GM19240 (cell line): ENCODE measurements at regions not wholly inside any gene's neighbourhood (a gene's known extent, or its start where the extent isn't known, plus 50 kb on each side); places are given as distances from the start of the nearest gene placed in this dataset.

ENCODE experiments used
- DNase-seq: peaks from one replicate; pipeline ENCODE4 v3.0.0; 2011; ENCODE audit warnings: low spot score; ENCODE audit not compliant: insufficient read length

DNA sequence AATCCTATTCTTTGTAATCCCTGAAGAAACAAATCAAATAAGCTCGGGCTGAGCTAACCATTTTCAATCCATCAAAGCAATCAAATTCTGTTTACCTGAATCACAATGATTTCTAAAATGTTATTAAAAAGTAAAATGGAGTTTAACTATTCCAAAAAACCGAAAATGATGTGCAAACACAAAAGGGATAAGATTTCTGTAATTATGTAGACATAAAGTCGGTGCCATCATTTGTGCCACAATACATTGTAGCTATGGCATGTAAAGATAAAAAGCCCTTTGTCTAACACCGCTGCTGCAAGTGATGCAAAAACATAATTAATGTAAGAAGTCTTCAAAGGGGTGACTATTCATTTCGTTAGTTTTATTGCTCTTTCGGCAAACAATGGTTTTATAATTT, 125.1 kb upstream of the FAM204A start:
- no peak for DNase-seq

DNA sequence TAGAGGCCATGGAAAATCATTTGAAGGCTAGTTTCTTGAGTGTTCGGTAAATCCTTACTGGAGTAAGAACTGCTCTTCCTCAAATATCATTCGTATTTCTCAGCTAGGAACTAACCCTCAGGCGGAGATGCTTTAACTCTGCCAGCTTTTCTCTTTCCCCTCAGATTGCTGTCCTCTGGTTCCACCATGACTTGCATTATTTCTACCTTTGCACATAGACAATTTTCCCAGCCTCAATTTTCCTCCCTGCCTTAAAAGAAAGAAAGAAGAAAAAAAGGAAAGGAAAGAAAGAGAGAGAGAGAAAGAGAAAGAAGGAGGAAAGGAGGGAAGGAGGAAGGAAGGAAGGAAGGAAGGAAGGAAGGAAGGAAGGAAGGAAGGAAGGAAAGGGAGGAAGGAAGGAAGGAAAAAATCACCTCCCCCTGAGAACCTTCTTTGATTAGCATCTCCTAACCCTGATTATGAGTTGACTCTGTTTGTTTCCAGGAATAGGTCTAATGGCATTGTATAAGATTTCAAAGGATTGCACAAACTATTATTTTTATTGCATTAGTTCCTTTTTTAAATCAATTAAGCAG, 123.3 kb upstream of the FAM204A start:
- no peak for DNase-seq

DNA sequence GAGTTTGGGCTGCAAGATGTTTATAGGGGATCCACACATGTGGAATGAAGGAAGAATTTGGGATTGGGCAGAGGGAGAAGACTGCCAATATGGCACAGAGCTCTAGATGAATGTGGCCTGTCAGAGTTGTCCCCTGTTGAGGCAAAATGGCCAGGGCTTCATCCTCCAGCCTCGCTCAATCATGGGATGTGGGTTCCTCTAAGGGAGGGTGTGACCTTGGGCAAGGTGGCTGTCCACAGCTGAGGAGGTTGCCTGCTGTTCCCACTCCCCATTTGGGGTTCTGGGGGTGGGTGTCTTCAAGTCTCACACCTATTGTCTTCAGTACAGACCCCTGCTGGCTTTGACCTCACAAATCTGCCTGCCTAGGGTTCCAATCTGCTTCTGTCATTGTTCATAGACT, 121.6 kb upstream of the FAM204A start:
- no peak for DNase-seq

DNA sequence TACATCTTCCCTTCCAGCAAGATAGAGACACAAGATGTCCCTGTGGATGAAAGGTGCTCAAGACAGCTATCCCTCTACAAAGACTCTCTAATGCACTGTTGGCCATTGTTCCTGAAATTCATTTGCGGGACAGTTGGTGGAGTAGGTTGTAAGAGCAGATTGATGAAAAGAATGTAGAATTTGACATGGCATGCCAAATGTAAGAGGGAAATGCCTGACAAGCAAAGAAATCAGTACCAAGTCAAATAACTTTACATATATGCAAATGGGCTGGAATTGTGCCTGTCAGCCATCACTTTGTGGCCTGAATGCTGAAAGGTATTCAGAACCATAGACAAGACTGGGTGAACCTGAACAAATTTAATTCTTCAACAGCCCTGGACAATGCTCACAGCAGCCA, 120.3 kb upstream of the FAM204A start:
- no peak for DNase-seq

DNA sequence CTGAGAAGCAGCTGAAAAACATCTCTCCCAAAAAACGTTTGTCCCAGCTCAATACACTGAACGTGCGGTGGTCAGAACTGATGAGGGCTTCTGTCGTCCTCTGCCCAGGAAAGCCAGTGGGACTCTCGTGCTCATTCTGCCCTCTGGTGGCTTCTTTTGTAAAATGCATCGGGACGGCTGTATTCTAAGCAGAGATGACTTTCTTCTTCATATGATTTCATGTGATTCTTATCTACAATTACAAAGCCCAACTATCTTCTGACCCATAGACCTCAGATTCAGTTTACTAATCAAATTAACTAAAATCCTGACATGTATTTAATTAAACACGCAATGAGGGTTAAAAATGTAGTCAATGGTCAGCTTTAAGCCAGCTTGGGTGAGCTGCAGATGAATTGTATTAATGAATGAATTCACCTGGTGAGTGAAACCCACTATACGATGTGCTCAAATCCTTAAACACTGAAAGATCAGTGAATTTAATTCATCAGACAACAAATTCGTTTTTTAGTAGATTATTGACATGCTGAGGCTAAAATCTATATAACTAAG, 117.6 kb upstream of the FAM204A start:
- peak; percentile 19 for DNase-seq

DNA sequence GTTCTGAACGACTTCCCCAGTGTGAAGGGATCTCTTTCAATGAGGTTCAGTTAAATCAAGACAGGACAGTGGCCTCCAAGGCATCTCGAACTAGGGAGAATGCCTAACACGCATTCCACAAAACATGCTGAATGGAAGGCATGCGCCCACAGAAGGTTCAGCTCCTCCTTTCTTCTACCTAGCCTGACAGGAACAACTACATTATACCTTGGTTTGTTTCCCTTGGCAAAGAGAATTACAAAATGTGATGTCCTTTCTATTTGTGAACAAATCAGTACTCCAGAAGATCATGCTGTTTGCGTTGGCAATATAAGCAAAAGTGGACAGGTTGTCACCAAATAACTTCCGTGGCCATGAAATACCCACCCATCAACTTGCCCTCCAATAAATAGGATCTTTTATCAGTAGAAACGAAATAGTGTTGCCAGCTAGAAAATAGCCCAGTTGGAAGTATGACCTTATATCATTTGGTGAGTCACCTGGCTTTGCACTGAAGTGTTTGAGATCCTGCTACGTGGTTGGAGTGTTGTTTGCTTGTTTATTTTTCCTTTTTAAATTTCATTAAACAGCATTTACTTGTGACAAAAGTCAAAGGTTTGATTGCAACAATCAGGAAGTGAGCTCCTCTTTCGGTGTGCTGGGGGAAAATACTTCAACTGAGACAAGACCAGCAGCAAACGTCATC, 117.0 kb upstream of the FAM204A start:
- DNase-seq: no peak

DNA sequence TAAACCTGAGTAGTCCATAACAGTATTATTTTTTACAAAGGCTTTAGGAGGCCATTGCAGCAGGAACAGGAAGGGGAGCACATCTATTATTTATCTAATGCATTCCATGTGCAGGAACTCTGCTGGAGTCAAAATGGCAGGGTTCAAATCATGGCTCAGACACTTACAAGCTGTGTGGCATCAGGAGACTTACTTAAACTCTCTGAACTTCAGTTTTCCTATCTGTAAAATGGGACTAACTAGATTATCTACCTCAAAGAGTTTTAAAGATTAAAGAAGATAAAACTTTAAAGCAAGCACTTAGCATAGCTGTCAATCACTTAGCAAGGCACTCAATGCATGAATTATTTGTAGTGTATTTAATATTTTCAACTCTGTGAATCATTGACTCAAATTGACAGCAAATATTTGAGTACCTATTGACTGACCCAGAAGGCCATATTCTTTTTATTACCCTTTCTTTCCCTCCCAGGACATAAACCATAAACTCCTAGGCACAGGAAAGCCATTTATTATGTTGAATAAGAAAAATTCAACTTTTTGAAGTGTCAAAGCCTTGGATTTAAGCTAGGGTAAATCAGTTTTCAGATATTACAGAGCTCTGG, 115.8 kb upstream of the FAM204A start:
- DNase-seq: no peak

DNA sequence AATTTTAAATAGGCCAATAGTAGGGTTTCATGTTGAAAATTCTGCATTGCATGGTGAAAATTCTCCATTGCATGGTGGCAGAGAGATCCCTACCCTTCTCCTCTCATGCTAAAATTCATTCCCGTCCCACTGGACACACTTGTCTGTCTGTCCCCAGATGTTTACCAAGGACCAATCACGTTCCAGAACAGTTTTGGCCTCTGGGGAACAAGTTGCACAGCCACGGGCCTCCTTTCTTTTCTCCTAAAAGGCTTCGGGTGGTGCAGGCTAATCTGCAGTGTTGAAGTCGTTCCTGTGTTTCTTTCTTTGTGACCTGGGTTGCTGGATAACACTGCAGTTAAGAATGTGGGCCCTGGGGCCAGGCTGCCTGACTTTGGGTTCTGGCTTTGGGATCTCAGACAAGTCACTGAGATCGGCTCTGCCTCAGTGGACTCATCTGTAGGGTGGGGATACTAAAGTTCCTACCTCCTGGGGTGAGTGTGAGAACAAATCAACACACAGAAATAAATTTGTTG, 113.1 kb upstream of the FAM204A start:
- no peak for DNase-seq

DNA sequence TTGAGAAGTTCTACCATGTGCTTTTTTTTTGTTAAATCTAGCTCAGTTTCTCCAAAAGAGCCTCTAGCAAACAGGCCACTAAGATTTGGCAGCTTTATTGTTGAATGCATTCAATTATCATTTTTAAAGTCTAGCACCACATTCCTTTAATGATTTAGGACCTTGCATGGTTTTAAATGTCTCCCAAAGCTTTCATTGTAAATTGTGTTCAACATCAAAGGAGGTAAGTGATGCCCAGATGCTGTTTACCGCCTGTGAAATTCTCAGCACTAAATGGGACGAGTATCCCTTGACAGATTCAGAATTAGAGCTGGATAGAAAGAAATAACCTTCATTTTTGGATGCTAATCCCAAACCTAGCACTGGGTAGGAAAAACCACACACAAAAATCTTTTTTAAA, 112.1 kb upstream of the FAM204A start:
- no peak for DNase-seq

DNA sequence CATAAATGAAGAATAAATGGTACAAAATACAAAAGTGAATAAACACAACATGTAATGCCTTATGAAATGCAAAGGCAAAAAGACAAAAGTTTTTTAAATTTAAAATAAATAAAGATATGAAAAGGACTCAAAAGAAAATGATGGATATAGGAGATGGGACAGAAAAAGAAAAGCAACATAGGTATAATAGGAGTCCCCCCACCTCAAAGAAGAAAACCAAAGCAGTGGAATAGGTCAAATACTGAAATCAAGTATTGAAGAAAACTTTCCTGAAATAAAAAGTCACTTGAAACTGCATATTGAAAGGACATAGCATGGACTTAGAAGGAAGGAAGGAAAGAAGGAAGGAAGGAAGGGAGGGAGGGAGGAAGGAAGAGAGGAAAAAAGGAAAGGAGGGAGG, 110.0 kb upstream of the FAM204A start:
- no peak for DNase-seq

DNA sequence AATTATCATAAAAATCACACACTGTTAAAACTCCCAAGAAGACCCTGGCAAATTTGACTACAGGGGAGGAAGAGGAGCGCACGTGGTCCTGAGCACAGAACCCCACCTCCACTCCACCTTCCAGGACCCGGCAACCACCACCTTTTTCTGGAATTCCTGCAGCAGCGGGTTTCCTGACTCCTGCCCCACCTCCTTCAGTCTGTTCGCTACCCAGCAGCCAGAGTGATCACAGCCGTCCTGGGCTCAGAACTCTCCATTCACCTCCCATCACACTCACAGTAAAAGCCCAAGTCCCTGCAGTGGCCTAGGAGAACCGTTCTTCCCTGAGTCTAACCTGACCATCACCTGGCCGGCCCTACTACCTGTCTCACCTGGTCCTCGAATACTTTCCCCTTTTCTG, 107.4 kb upstream of the FAM204A start:
- DNase-seq: no peak

DNA sequence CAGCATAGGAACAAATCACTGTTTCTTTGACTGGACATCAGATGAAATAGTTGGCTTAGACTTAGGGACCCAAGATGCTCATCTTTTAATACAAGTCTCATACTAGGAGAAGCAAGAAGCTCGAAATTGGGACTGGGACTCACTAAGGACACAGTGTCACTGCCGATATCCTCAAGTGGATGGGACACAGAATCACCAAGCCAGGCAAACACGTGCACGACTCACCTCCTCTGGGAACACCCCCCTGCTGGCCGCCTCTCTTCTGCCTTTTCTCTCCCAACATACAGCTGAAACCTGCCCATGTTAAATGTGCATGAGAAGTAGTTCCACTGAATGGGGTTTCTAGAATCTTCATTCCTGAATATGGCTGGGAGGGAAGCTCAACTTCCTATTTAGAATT, 106.6 kb upstream of the FAM204A start:
- DNase-seq: no peak

DNA sequence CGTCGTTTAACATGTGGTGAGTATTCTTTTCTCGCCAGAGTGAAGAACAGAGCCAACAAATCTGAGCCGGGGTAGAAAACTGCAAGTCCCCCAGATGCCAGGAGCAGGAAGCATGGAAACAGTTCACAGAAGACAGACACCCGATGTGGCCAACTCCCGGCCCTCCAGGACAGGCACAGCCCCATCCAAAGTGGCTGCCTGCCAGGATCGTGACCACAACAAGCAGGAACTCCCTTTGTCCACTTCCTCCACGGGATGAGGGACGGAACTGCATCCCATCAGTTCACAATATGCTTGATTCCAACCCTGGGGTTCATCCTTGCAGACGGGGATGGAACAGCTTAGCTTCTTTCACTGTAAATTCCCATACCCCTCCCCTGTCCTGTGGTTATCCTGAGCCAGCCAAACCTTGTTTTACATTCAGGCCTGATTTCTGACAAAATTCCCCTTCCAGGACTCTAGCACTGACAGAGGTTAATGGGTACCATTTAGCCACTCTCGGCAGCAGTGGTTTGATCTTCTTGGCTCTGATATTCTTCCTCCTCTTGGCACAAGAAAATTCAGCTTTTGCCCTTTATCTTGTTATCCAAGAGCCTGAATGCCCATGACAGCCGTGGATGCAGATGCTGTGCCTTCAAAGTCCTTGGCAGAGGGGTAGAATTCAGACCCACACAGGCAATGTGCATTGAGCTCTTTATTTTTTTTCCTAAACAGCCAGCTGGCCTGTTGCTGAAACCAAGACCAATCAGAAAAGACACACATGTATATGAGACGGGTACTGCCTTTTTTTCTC, 105.5 kb upstream of the FAM204A start:
- no peak for DNase-seq

DNA sequence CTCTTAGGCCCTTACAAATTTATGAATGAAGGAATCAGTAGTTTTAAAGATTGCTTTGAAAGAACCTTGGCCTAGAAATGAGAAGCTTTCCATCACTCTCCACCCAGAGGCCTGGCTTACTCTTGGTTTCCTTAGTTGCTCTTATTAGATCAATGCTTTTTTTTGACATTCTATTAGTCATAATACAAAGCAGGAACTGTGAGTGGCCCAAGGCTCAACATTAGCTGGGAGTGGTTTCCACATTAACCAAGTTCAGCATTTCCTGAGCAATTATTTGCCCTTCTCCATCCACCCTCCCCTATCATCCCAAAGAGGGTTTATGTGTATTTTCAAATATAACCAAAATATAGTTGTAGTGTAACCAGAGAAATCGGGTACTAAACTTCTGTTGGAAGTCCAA, 103.4 kb upstream of the FAM204A start:
- DNase-seq: no peak

DNA sequence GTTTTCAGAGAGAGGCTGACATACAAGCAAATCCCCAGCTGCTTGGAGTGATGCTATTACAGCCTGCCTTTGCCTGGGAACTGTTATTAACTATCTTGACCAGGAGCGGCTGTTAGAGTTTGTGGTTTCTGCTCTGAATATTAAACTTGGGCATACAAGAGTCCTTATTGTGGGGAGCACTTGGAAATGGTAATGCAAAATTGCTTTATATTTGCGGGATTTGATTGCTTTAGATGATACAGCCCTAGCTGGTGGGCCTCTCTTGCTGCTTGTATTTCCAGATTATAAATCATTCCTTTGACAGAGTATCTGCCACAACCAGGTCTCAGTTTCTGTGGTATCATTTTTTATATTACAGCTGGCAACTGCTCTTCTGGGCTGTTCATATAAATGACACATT, 101.9 kb upstream of the FAM204A start:
- DNase-seq: no peak

DNA sequence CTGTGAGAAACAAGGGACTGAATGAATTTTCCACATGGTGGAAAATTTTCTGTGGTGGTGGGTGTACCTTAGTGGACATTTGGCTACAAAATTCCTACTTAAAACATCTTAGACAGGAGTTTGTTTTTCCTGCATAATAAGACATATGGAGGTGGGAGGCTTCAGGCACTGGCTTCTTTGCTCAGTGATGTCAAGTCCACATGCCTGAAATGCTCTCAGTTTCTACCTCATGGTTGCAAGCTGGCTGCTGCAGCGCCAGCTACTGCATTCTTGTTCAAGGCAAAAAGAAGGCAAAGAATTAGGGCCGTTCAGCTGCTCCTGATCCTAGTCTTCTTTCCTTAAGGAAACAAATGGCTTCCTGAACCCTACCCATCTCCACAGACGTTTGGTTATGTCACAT, 99.9 kb upstream of the FAM204A start:
- no peak for DNase-seq

DNA sequence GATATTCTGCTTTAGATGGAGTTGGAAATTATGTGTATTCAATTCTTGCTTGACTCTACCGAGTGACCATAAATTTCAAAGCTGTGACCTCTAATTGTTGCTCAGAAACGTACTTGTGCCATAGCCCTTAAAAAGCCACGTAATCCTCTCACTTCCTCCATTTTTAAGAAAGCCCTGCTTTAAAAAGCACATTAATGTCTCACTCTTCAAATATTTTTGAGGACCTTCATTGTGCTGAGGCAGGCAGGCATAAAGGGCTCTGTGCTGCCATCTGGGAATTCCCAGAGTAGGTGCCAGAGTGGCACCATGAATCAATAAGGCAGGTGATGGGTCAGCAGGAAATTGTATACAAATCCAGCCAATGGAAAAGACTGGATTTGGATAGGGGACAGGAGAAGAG, 97.7 kb upstream of the FAM204A start:
- no peak for DNase-seq

DNA sequence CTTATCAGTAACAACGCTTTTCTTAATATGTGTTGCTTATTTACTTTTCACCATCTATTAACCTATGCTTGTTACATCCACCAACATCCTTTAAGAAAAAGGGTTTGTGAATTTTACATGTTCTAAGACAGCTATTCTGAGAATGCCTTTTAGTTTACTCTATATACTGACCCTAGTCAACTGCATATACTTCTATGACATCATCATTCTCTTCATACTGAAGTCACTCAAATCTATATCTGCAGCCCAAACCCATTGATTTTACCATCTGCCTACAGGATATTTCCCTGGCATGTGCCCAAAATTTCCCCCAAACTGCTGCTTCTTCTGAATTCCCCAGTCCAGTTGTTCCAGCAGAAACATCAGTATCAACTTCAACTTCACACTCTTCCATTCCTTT, 94.6 kb upstream of the FAM204A start:
- DNase-seq: no peak

DNA sequence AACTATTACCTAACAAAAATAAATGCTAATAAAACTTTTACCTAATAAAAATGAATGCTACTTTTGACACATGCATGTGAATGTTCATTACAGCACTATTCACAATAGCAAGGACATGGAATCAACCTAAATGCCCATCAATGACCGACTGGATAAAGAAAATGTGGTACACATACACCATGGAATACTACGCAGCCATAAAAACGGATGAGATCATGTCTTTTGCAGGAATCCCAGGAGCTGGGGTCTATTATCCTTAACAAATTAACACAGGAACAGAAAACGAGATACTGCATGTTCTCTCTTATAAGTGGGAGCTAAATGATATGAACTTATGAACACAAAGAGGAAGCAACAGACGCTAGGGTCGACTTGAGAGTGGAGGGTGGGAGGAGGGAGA, 88.1 kb upstream of the FAM204A start:
- DNase-seq: no peak

DNA sequence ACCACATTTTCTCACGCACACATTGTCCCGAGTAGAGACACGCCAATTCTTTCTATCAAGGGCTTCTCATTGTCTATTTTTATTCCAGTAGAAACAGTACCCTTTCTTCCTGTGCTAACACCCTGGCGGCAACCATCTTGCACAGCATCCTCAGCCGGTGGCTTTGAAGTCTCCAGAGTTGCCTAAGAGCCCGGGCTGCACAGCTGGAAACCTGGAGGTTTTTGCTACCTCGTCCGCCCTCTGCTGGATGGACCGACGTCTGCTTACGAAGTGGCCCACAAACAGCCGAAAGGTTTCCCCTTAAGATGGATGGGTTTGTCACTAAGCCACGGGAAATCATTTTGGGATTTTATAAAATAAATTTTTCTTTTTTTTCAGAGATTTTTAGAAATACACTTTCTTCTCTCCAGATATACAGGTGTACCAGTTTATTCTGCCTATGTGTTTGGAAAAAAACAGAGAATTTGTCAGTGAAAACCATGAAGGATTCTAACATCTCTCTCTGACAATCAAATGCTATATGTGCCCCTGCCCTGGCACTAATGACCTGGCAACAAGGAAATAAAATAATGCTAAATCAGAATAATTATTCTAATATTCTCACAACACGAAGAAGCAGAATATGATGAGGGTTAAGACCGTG, 81.8 kb upstream of the FAM204A start:
- peak; percentile 12 for DNase-seq

DNA sequence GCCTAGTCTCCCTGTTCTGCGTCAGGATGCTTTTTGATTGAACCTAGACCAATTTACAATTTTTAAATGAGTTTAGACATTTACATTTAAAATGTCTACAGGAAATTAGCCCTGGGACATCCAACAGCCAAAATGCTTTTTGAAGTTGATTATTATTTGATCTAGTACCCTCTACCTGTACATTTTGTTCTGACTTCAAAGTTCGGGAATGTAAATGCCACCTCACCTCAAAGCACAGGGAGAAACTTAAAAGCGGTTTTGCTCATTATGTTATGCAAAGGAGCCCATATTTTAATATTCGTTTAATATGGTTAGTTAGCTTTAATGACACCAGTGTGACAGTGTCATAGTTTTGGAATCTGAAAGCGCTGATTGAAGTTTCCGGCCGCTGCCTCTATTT, 80.1 kb upstream of the FAM204A start:
- DNase-seq: no peak
